ENCODE measurements at regions not wholly inside any gene's neighbourhood (a gene's known extent, or its start where the extent isn't known, plus 50 kb on each side); places are given as distances from the start of the nearest gene placed in this dataset.

DNA sequence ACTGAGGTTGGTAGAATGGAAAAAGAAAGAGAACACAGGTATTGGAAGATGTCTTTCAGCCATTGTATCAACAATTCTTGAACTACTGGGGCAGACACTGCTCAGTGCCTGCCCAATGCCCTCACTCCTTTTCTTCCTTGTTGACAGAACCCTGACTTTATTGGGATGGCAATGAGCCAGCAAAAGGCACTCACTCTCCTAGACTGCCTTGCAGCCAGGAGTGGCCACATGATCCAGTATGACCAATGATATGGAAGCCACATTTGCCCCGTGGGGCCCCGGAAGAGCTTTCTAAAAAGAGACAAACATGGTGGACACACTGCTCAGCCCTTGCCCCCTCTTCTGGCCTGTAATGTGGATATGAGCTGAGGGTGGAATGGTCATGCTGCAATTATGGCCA is 88.6 kb upstream of the ZNF716 start:
- TF ChIP-seq POLR2AphosphoS5 (IDR thresholded peaks at IDR 0.05; ENCODE audit: insufficient read depth, low read depth, low read length), result no peak
- TF ChIP-seq POLR2A (IDR thresholded peaks at IDR 0.05; ENCODE audit: low read depth, low read length), result no peak

Measured in endothelial cell of umbilical vein (primary cell).